ENCODE measurements at regions not wholly inside any gene's neighbourhood (a gene's known extent, or its start where the extent isn't known, plus 50 kb on each side); places are given as distances from the start of the nearest gene placed in this dataset.

GRCh38 chr12:91630083-91630482 lies 447.5 kb upstream of the DCN start:
- TF ChIP-seq, protein P1, sequence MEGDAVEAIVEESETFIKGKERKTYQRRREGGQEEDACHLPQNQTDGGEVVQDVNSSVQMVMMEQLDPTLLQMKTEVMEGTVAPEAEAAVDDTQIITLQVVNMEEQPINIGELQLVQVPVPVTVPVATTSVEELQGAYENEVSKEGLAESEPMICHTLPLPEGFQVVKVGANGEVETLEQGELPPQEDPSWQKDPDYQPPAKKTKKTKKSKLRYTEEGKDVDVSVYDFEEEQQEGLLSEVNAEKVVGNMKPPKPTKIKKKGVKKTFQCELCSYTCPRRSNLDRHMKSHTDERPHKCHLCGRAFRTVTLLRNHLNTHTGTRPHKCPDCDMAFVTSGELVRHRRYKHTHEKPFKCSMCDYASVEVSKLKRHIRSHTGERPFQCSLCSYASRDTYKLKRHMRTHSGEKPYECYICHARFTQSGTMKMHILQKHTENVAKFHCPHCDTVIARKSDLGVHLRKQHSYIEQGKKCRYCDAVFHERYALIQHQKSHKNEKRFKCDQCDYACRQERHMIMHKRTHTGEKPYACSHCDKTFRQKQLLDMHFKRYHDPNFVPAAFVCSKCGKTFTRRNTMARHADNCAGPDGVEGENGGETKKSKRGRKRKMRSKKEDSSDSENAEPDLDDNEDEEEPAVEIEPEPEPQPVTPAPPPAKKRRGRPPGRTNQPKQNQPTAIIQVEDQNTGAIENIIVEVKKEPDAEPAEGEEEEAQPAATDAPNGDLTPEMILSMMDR (IDR thresholded peaks at IDR 0.05; ENCODE audit: low read length), result no peak
- no peak for TF ChIP-seq EZH2 (IDR thresholded peaks at IDR 0.05; ENCODE audit: borderline replicate concordance, low read length)
